HepG2 (cell line): ENCODE measurements at regions not wholly inside any gene's neighbourhood (a gene's known extent, or its start where the extent isn't known, plus 50 kb on each side); places are given as distances from the start of the nearest gene placed in this dataset.

Experiments
- JUND ChIP-seq: sonication (generic); formaldehyde crosslinking; IDR thresholded peaks from 2 replicates; pipeline ENCODE4 v1.8.0; 2022; ENCODE audit warnings: mild to moderate bottlenecking, missing genetic modification reagents
- SSRP1 ChIP-seq: IDR thresholded peaks from 2 replicates; pipeline ENCODE4 v1.6.1; 2016; ENCODE audit warnings: control low read depth
- SUZ12 ChIP-seq: fragments of 150-350 bp; IDR thresholded peaks from 2 replicates; pipeline ENCODE4 v1.6.1; 2014; ENCODE audit warnings: low read depth, low read length
- USF2 ChIP-seq, 2 experiments: sonication (generic) in 1 of 2; formaldehyde crosslinking in 1 of 2; IDR thresholded peaks; 2 replicates each; pipeline versions ENCODE4 v1.5.1 to v1.6.1; 2011 to 2020; ENCODE audit warnings: borderline replicate concordance in 1 of 2, low read depth in 1 of 2, low read length in 1 of 2, mild to moderate bottlenecking in 1 of 2, missing genetic modification reagents in 1 of 2, moderate library complexity in 1 of 2
- ZNF138 ChIP-seq: sonication (generic); formaldehyde crosslinking; IDR thresholded peaks from 2 replicates; pipeline ENCODE4 v1.5.0; 2020; ENCODE audit warnings: mild to moderate bottlenecking, low read depth, missing genetic modification reagents
- ZNF280D ChIP-seq: sonication (generic); formaldehyde crosslinking; IDR thresholded peaks from 2 replicates; pipeline ENCODE4 v1.5.1; 2020; ENCODE audit warnings: mild to moderate bottlenecking, missing genetic modification reagents
- ZNF3 ChIP-seq: IDR thresholded peaks from 2 replicates; pipeline ENCODE4 v1.7.0; 2017; ENCODE audit warnings: inconsistent platforms
- TF ChIP-seq, protein P1 (sequence below): sonication (generic); formaldehyde crosslinking; IDR thresholded peaks from 2 replicates; pipeline ENCODE4 v1.4.0; 2020; ENCODE audit warnings: mild to moderate bottlenecking, missing genetic modification reagents
- TF ChIP-seq, protein P2 (sequence below): sonication (generic); formaldehyde crosslinking; IDR thresholded peaks from 2 replicates; pipeline ENCODE4 v1.5.0; 2020; ENCODE audit warnings: mild to moderate bottlenecking, missing genetic modification reagents, moderate library complexity
- TF ChIP-seq, protein P3 (sequence below): sonication (generic); formaldehyde crosslinking; IDR thresholded peaks from 2 replicates; pipeline ENCODE4 v1.5.1; 2020; ENCODE audit warnings: mild to moderate bottlenecking, missing genetic modification reagents, moderate library complexity
- TF ChIP-seq, protein P4 (sequence below): conservative IDR thresholded peaks from 2 replicates; pipeline ENCODE4 v1.6.1; 2018; ENCODE audit warnings: missing genetic modification reagents

GRCh38 chr9:23380821-23381220, 445.2 kb downstream of the ELAVL2 start:
- TF ChIP-seq, protein P1, sequence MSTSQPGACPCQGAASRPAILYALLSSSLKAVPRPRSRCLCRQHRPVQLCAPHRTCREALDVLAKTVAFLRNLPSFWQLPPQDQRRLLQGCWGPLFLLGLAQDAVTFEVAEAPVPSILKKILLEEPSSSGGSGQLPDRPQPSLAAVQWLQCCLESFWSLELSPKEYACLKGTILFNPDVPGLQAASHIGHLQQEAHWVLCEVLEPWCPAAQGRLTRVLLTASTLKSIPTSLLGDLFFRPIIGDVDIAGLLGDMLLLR (CRISPR knock-in tag) = no peak
- TF ChIP-seq, protein P2, sequence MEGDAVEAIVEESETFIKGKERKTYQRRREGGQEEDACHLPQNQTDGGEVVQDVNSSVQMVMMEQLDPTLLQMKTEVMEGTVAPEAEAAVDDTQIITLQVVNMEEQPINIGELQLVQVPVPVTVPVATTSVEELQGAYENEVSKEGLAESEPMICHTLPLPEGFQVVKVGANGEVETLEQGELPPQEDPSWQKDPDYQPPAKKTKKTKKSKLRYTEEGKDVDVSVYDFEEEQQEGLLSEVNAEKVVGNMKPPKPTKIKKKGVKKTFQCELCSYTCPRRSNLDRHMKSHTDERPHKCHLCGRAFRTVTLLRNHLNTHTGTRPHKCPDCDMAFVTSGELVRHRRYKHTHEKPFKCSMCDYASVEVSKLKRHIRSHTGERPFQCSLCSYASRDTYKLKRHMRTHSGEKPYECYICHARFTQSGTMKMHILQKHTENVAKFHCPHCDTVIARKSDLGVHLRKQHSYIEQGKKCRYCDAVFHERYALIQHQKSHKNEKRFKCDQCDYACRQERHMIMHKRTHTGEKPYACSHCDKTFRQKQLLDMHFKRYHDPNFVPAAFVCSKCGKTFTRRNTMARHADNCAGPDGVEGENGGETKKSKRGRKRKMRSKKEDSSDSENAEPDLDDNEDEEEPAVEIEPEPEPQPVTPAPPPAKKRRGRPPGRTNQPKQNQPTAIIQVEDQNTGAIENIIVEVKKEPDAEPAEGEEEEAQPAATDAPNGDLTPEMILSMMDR (CRISPR knock-in tag) = no peak
- TF ChIP-seq, protein P3, sequence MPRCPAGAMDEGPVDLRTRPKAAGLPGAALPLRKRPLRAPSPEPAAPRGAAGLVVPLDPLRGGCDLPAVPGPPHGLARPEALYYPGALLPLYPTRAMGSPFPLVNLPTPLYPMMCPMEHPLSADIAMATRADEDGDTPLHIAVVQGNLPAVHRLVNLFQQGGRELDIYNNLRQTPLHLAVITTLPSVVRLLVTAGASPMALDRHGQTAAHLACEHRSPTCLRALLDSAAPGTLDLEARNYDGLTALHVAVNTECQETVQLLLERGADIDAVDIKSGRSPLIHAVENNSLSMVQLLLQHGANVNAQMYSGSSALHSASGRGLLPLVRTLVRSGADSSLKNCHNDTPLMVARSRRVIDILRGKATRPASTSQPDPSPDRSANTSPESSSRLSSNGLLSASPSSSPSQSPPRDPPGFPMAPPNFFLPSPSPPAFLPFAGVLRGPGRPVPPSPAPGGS (CRISPR knock-in tag) = no peak
- TF ChIP-seq SUZ12 (no peak), USF2 (IDR thresholded peaks at IDR 0.05; ENCODE audit: low read depth, low read length) (no peak), USF2 (CRISPR knock-in tag; IDR thresholded peaks at IDR 0.05; ENCODE audit: borderline replicate concordance) (no peak), SSRP1 (CRISPR knock-in tag) (no peak), ZNF3 (CRISPR knock-in tag) (no peak), ZNF280D (CRISPR knock-in tag) (no peak), JUND (CRISPR knock-in tag) (no peak), ZNF138 (CRISPR knock-in tag) (no peak)
- TF ChIP-seq, protein P4, sequence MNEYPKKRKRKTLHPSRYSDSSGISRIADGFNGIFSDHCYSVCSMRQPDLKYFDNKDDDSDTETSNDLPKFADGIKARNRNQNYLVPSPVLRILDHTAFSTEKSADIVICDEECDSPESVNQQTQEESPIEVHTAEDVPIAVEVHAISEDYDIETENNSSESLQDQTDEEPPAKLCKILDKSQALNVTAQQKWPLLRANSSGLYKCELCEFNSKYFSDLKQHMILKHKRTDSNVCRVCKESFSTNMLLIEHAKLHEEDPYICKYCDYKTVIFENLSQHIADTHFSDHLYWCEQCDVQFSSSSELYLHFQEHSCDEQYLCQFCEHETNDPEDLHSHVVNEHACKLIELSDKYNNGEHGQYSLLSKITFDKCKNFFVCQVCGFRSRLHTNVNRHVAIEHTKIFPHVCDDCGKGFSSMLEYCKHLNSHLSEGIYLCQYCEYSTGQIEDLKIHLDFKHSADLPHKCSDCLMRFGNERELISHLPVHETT = no peak
